Hematopoietic multipotent progenitor cell treated with erythropoietin and hydrocortisone succinate and interleukin-3 and kit ligand, for 8 days (in vitro differentiated cells): ENCODE measurements at regions not wholly inside any gene's neighbourhood (a gene's known extent, or its start where the extent isn't known, plus 50 kb on each side); places are given as distances from the start of the nearest gene placed in this dataset.

Experiments
- DNase-seq: peaks from one replicate; pipeline ENCODE4 v3.0.0-alpha.2; 2015

DNA sequence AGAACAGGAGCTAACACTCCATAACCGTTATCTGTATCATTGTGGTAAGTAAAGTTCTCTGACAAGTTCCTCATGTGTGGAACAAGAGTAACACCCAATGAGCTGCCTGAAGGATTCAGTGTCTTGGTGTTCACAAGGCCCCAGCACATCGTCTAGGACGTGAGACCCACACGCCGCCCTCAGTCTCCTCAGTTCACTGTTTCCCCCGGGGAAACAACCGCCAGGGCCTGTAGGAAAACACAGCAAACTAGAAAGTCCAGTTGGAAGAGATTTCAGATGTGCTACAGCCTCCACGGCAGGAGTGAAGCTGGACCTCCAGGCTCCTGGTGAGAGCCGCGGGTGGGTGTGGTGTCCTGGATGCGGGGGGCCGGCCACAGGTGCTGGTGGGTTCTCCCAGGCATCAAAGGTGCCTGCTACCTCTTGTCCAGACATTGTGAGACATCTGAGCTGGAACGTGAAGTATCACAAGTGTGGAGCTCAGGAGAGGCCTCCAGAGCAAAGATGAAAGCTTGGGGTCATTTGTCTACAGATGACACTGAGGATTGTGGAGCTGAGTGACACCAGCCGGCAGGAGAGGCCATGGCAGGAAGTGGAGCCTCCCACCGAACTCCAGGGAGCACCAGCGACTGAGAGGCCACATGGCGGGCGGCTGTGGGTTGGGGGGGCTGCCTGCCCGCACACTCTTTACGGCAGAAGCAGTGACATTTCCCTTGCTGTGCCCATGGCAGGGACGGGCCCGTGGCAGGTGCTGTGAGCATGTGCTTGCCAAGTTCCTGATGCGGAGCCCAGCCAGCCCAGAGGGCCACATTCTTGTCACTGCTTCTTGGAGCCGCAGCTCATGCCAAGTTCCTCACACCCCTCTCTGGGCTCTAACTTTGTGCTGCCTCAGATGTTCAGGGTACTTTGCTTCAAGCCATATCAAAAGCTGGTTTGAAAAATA lies 131.2 kb downstream of the TMEM18 start:
- no peak for DNase-seq

GRCh38 chr2:545228-545627 lies 132.0 kb downstream of the TMEM18 start:
- DNase-seq: no peak

DNA sequence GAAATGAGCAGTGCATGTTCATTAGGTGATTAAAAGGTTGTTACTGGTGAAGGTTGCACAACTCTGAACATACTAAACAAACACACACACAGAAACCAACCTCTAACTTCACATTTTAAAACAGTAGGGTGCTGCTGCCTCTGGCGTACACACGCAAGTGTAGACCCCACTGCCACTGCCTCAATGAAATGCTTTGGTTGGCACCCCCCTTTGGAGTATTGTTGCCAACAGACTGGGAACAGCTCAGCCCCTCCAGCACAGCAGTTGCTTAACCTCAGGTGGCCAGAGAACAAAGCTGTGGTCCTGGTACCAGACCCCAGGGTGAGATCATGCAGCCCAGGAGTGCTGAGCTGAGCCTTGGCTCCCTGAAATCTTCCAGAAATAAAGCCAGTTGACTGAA lies 138.6 kb downstream of the TMEM18 start:
- no peak for DNase-seq

- no peak for DNase-seq
Measured at GRCh38 chr2:535222-535621, 142.0 kb downstream of the TMEM18 start.

DNA sequence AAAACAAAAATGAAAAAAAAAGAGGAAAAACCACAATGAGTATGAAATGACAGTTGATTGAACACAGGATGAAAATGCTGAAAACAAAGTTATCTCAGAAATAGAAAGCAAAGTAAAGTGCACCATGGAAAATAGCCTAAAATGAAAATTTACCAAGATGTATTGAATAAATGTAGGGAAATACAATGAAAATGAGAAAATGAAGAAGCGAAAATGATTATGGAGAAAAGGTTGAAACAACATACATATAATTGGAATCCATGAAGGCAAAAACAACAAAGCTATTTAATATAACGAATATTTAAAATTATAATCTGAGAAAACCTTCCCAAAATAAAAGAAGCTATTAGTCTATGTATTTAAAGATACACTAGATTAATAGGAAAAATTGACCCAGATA lies 147.4 kb downstream of the TMEM18 start:
- DNase-seq: no peak

DNA sequence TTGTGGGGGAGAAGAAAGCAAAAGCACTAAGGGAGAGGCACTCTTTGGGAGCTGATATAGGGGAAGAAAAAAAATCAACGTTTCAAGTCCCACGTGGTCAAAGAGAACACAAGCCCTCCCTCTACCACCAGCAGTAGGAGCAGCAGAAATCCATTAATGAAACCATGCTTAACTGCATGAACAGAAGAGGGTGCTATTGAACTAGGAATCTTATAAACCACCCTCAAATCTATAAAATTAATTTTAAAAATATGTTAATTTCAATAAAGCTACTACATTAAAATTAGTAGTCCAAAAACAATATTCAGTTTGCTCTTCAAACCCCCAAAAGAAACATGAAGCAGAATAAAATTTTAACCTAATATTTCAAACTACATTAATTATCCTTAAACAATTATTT lies 147.8 kb downstream of the TMEM18 start:
- peak; percentile 50 for DNase-seq

GRCh38 chr2:527581-527980 lies 149.6 kb downstream of the TMEM18 start:
- no peak for DNase-seq

DNA sequence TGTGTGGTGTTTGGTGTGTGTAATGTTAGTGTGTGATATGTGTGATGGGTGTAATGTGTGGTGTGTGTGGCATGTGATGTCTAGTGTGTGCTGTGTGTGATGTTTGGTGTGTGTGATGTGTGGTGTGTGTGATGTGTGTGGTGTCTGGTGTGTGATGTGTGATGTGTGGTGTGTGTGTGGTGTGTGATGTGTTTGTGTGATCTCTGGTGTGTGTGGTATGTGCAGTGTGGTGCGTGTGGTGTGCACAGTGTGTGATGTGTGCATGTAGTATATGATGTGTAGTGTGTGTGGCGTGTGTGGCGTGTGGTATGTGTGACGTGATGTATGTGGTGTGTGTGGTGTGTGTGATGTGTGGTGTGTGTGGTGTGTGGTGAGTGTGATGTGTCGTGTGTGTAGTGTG lies 150.3 kb downstream of the TMEM18 start:
- DNase-seq: no peak

DNA sequence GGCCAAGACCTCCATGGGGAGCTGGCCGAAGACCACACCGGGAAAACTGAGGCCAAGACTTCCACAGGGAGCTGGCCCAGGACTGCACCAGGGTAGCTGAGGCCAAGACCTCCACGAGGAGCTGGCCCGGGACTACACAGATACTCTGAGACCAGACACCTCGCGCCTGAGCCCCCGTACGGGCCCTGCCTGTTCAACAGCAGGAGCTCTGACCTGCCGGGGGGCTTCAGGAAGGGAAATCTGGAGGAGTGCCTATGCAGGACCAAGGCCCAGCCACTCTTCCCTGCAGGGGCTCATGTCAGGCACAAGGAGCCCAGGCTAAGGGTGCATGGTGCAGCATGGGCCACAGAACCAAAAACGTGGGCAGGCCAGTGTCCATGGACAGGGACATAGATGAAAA lies 151.6 kb downstream of the TMEM18 start:
- DNase-seq: no peak

DNA sequence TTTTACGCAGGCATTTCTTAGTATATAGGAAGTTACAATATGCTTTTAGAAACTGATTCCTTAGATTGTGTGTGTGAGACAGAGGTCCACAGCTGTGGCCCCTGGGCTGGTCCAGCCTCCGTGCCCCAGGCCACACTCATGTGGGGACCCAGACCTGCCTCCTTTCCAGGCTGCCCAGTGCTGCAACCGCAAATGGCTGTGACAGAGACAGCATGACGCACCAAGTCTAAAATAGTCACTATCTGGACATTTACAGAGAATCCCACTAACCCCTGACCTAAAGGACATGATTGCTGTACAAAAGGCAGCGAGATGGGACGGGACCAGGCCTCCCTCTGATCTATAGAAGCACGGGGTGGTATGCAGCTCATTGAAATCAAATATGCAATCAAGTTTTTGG lies 152.2 kb downstream of the TMEM18 start:
- DNase-seq: no peak

GRCh38 chr2:524442-524841 lies 152.8 kb downstream of the TMEM18 start:
- DNase-seq: no peak

DNA sequence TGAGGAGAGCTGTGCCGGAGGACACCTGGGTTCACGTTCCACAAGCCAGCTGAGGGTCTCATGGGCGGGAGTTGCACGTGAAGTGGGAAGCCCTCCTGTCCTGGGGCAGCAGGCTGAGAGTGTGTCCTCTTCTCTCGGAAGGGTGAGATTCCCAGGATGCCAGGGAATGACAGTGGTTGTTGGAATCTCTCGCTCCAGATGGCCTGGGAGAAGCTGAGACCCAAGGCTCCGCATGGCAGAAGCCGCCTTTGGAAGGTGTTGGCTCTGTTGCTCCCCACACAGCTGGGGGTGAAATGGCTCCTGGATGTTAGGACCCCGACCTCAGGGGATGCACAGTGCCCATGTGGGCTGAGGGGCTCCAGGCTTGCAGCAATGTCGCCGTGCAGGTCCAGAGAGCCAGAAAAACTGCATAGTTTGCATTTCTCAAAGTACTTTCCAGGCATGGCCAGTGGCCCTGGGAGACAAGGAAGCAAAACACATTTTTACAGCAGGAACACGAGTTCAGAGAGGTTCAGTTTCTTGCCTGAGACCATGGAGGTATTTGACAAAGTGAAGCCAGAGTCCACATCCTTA lies 153.4 kb downstream of the TMEM18 start:
- no peak for DNase-seq

GRCh38 chr2:522776-523175 lies 154.4 kb downstream of the TMEM18 start:
- no peak for DNase-seq

DNA sequence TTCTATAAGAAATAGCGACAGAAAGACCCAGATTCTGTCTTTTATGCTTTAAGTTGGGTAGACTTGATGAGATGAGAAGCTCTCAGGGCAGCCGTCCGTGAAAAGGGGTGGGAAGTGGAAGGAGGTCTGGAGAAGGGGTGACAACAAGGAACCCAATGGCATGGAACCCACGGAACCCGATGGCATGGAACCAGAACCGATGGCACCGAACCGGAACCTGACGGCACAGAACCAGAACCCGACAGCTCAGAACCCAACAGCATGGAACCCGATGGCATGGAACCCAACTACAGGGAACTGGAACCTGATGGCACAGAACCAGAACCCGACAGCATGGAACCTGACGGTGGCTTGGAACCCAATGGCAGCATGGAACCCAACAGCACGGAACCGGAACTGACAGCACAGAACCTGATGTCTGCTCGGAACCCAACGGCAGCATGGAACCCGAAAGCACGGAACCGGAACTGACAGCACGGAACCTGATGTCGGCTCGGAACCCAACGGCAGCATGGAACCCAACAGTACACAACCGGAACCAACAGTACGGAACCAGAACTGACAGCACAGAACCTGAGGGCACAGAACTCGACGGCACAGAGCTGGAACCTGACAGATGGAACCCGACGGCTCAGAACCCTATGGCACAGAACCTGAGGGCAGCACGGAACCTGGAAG lies 155.2 kb downstream of the TMEM18 start:
- no peak for DNase-seq

DNA sequence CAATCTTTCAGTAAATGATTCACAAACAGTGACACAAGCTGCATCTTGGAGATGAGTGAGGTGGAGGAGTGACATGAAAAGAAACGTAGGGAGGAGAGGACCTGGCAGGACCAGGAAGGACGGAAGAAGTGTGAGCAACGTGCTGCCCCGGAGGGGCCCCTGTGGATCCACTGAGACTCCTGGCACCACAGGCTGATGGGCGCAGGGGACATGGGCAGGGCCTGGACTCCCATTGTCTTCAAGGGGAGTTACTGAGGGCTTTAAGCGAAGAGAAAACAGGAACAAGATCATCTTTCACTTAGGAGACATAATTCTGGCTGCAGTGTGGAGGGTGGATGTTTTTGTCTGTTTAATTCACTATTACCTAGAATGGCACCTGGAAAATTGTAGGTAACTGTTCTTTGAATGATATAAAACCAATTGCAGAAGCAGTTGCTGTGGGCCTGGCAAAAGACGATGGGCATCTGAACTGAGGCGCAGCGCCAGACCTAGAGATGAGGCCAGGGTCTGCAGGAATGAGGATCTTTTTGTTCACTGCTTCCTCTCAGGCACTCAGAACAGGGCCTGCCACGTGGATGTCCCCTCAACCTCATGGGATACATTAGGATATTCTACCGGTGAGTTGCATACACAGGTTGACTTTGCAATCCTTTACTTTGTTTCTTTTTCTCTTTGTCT lies 156.4 kb downstream of the TMEM18 start:
- DNase-seq: no peak

DNA sequence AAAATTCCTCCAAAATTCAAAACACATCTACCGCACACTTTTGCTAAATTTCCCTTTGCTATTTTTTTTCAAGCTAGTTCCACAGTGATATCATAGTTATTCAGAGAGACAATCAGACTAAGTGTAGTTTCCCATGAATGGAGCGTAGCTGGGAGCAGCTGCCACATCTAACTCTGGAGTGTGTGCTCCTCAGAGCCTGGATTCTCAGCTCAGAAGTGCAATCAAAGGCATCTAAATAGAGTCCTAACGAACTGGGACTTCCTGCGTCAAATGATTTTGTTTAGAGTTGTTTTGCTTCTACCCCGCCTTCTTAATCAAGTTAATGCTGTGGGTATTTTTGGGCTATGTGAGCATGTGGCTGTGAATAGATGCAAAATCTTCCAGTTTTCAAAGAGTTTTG lies 160.3 kb downstream of the TMEM18 start:
- DNase-seq: no peak

- DNase-seq: no peak
Measured at GRCh38 chr2:516131-516530, 161.1 kb downstream of the TMEM18 start.

DNA sequence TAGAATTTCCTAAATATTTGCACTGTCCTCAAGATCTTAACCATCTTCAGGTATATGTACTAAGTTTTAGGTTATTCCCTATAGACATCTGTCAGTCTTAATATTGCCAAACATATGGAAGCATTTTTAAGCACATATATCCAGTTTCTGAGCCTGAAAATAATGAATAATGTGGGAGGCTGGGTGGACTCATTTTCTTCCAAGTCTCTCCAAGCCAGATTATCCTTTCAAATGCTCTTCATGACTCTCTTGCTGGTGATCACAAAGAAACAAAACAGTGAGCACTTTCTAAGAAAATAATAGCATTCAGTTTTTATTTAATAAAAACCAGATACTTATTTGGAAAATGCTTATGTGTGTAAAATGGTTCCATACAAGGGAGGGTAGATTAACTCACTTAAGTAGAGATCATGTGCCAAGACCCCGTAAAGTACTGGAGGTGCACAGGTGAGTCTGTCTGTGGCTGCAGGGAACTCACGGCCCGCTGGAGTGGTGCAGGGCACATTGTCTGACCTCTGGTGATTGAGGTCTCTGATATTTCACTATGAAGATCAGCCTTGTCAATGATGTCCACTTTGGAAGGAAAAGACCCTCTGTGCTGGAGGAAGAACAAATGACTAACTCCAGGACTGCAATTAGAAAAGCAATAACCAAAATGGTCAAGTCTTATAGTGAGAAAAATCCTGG lies 161.6 kb downstream of the TMEM18 start:
- DNase-seq: no peak

DNA sequence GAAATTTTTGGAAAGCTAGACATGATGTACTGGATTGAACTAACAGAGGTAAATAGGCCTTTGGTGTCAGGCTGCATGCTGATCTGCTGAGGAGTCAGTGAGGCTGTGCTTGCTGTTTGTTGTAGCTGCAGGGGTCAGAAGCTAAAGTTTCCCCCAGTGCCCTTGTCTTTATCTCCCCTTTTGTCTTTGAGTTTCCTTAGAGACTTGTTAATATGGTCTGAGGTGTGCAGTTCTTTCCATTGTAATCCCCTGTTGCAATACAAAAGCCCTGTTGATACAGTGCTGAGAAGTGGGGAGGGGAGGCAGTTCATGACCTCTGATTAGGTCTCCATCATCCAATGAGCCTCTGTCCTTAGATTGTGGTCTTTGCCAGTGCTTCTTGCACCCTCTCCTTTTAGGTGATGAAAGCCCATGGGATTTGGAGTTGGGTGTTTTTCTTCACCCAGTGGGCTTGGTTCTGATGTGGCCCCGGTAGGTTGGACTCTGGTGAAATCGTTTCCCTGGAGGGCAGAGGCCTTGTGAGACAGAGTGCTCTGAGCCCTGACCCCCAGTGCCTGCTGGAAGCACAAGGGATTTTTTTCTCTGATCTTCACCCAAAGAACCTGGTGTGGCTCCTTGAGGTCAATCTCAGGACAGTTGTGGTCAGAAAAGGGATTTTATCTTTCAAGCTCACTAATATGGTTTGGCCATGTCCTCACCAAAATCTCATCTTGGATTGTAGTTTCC lies 163.1 kb downstream of the TMEM18 start:
- no peak for DNase-seq

- DNase-seq: no peak
Measured at GRCh38 chr2:510839-511238, 166.4 kb downstream of the TMEM18 start.

GRCh38 chr2:509888-510287 lies 167.3 kb downstream of the TMEM18 start:
- DNase-seq: no peak

- DNase-seq: no peak
Measured at GRCh38 chr2:508121-508520, 169.1 kb downstream of the TMEM18 start.
